Liver (tissue), 8 donors: ENCODE measurements at regions not wholly inside any gene's neighbourhood (a gene's known extent, or its start where the extent isn't known, plus 50 kb on each side); places are given as distances from the start of the nearest gene placed in this dataset.
"Not testable (repeated sequence)": the region's sequence is repeated elsewhere in the genome, so short reads cannot be mapped to it uniquely, and the experiment has no call there.

Source experiments
- DNase-seq: peaks from one replicate; pipeline ENCODE4 v3.0.0-alpha.2; 2017; ENCODE audit warnings: low spot score
- H3K27ac ChIP-seq, 2 donors: one replicate each; pipeline ENCODE4 v1.7.0; 2013; ENCODE audit warnings: inconsistent platforms in 2 of 2, low read length in 2 of 2, control low read depth in 1 of 2, low read depth in 1 of 2, mild to moderate bottlenecking in 1 of 2
- H3K27me3 ChIP-seq, 4 donors: one replicate each; pipeline versions ENCODE4 v1.6.1 to v1.7.0; 2013; ENCODE audit warnings: low read length in 3 of 4, inconsistent platforms in 1 of 4, mild to moderate bottlenecking in 1 of 4, moderate library complexity in 1 of 4; ENCODE audit not compliant: control insufficient read depth in 4 of 4, insufficient read depth in 4 of 4
- H3K36me3 ChIP-seq, 4 donors: one replicate each; pipeline versions ENCODE4 v1.6.1 to v1.7.0; 2013; ENCODE audit warnings: low read length in 3 of 4, mild to moderate bottlenecking in 3 of 4, low read depth in 1 of 4, moderate library complexity in 1 of 4; ENCODE audit not compliant: control insufficient read depth in 4 of 4, insufficient read depth in 3 of 4
- H3K4me1 ChIP-seq, 4 donors: one replicate each; pipeline versions ENCODE4 v1.6.1 to v1.7.0; 2013; ENCODE audit warnings: low read length in 3 of 4, mild to moderate bottlenecking in 3 of 4, moderate library complexity in 1 of 4; ENCODE audit not compliant: control insufficient read depth in 4 of 4, insufficient read depth in 4 of 4
- H3K4me3 ChIP-seq, 3 donors: one replicate each; pipeline versions ENCODE4 v1.6.1 to v1.7.0; 2013; ENCODE audit warnings: low read length in 3 of 3, control low read depth in 1 of 3, low read depth in 1 of 3, mild to moderate bottlenecking in 1 of 3
- H3K9ac ChIP-seq, 2 donors: one replicate each; pipeline ENCODE4 v1.7.0; 2013; ENCODE audit warnings: low read length in 2 of 2, mild to moderate bottlenecking in 2 of 2, moderate library complexity in 2 of 2, control low read depth in 1 of 2, low read depth in 1 of 2
- H3K9me3 ChIP-seq, 4 donors: one replicate each; pipeline versions ENCODE4 v1.6.1 to v1.7.0; 2013; ENCODE audit warnings: low read length in 3 of 4; ENCODE audit not compliant: control insufficient read depth in 4 of 4
- EGR1 ChIP-seq, 2 donors: IDR thresholded peaks; 2 replicates each; pipeline ENCODE4 v1.6.1; 2016 to 2018; ENCODE audit warnings: antibody characterized with exemption in 2 of 2, low read depth in 2 of 2
- FOXA1 ChIP-seq: IDR thresholded peaks from 2 replicates; pipeline ENCODE4 v1.6.1; 2016; ENCODE audit warnings: antibody characterized with exemption
- GABPA ChIP-seq, 2 donors: IDR thresholded peaks in 1 of 2; conservative IDR thresholded peaks in 1 of 2; 2 replicates each; pipeline ENCODE4 v1.6.1; 2016; ENCODE audit warnings: antibody characterized with exemption in 2 of 2, mild to moderate bottlenecking in 1 of 2, moderate library complexity in 1 of 2
- HNF4A ChIP-seq, 2 donors: conservative IDR thresholded peaks; 2 replicates each; pipeline ENCODE4 v1.6.1; 2016; ENCODE audit warnings: antibody characterized with exemption in 2 of 2, mild to moderate bottlenecking in 2 of 2
- HNF4G ChIP-seq: IDR thresholded peaks from 2 replicates; pipeline ENCODE4 v1.6.1; 2016; ENCODE audit warnings: antibody characterized with exemption
- JUND ChIP-seq, 2 donors: IDR thresholded peaks; 2 replicates each; pipeline ENCODE4 v1.6.1; 2016; ENCODE audit warnings: antibody characterized with exemption in 2 of 2
- NR2F2 ChIP-seq: IDR thresholded peaks from 2 replicates; pipeline ENCODE4 v1.6.1; 2016; ENCODE audit warnings: antibody characterized with exemption
- RAD21 ChIP-seq, 2 donors: IDR thresholded peaks; 2 replicates each; pipeline ENCODE4 v1.6.1; 2016; ENCODE audit warnings: antibody characterized with exemption in 2 of 2, mild to moderate bottlenecking in 2 of 2
- RXRA ChIP-seq, 2 donors: IDR thresholded peaks; 2 replicates each; pipeline ENCODE4 v1.6.1; 2017 to 2018; ENCODE audit warnings: antibody characterized with exemption in 2 of 2, mild to moderate bottlenecking in 1 of 2
- SP1 ChIP-seq: IDR thresholded peaks from 2 replicates; pipeline ENCODE4 v1.6.1; 2018; ENCODE audit warnings: antibody characterized with exemption, mild to moderate bottlenecking
- TAF1 ChIP-seq: conservative IDR thresholded peaks from 2 replicates; pipeline ENCODE4 v1.6.1; 2016; ENCODE audit warnings: antibody characterized with exemption, mild to moderate bottlenecking
- YY1 ChIP-seq: IDR thresholded peaks from 2 replicates; pipeline ENCODE4 v1.6.1; 2016; ENCODE audit warnings: antibody characterized with exemption, mild to moderate bottlenecking
- WGBS: extraction: QIAGEN DNeasy Blood & Tissue Kit; methylation state at CpG from one replicate; pipeline ENCODE4 v1.1.7; 2013; 5-methylcytosine and 5-hydroxymethylcytosine counted together
- TF ChIP-seq, protein P1 (sequence below): IDR thresholded peaks from 2 replicates; pipeline ENCODE4 v1.6.1; 2016; ENCODE audit warnings: antibody characterized with exemption, mild to moderate bottlenecking
- TF ChIP-seq, protein P2 (sequence below): IDR thresholded peaks from 2 replicates; pipeline ENCODE4 v1.6.1; 2016; ENCODE audit warnings: antibody characterized with exemption
- TF ChIP-seq, protein P3 (sequence below): fragments of 150-350 bp; IDR thresholded peaks from 2 replicates; pipeline ENCODE4 v1.5.1; 2017; ENCODE audit warnings: improper control_type of control experiment, low read depth, low read length; ENCODE audit not compliant: missing input control
- TF ChIP-seq, protein P4 (sequence below): IDR thresholded peaks from 2 replicates; pipeline ENCODE4 v1.6.1; 2016; ENCODE audit warnings: antibody characterized with exemption
- TF ChIP-seq, protein P5 (sequence below): IDR thresholded peaks from 2 replicates; pipeline ENCODE4 v1.6.1; 2016; ENCODE audit warnings: antibody characterized with exemption
- donor health status: healthy.
- donor health status: healthy.
- donor health status: healthy.
- donor health status: healthy.
- donor health status: healthy.

DNA sequence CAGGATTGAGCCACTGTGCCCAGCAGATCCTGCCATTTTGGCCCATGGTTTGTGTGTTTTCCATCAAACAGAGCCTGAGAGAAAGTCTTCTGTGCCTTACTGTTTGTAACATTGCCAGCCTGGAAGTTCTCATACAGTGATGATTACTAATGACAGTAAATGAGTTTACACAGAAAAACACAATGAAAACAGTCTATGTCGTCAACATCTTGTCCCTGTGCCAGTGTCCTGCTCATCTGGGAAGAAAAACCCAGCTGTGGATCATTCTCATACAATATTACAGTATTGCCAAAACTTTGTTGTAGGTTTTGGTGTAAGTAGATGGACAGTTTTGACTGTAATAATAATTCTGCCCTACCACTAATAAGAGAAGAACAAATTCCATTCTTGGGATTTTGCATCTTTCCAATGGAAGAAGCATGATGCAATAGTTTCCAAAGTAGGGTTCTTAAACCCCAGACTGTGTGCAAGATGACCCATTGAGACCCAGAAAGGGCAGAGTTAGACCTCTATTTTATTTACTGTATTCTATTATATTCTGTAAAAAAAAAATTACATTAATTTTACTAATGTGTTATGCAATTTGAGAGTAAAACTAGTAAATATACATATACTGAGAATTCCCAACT is 135.0 kb upstream of the JARID2 start (continued):
- TF ChIP-seq FOXA1, result no peak
- TF ChIP-seq, protein P1, sequence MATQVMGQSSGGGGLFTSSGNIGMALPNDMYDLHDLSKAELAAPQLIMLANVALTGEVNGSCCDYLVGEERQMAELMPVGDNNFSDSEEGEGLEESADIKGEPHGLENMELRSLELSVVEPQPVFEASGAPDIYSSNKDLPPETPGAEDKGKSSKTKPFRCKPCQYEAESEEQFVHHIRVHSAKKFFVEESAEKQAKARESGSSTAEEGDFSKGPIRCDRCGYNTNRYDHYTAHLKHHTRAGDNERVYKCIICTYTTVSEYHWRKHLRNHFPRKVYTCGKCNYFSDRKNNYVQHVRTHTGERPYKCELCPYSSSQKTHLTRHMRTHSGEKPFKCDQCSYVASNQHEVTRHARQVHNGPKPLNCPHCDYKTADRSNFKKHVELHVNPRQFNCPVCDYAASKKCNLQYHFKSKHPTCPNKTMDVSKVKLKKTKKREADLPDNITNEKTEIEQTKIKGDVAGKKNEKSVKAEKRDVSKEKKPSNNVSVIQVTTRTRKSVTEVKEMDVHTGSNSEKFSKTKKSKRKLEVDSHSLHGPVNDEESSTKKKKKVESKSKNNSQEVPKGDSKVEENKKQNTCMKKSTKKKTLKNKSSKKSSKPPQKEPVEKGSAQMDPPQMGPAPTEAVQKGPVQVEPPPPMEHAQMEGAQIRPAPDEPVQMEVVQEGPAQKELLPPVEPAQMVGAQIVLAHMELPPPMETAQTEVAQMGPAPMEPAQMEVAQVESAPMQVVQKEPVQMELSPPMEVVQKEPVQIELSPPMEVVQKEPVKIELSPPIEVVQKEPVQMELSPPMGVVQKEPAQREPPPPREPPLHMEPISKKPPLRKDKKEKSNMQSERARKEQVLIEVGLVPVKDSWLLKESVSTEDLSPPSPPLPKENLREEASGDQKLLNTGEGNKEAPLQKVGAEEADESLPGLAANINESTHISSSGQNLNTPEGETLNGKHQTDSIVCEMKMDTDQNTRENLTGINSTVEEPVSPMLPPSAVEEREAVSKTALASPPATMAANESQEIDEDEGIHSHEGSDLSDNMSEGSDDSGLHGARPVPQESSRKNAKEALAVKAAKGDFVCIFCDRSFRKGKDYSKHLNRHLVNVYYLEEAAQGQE, result no peak

DNA sequence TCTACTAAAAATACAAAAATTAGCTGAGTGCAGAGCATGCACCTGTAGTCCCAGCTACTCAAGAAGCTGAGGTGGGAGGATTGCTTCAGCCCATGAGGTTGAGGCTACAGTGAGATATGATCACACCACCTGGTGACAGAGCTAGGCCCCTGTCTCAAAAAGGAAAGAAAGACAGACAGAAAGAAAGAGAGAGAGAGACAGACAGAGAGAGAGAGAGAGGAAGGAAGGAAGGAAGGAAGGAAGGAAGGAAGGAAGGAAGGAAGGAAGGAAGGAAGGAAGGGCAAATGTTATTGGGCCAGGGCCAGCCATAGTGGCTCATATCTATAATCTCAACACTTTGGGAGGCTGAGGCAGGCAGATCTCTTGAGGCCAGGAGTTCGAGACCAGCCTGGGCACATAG is 134.3 kb upstream of the JARID2 start:
- 89% methylated on average over 1 of the region's 1 CpG for WGBS
- H3K4me1 ChIP-seq, result not testable (repeated sequence)

DNA sequence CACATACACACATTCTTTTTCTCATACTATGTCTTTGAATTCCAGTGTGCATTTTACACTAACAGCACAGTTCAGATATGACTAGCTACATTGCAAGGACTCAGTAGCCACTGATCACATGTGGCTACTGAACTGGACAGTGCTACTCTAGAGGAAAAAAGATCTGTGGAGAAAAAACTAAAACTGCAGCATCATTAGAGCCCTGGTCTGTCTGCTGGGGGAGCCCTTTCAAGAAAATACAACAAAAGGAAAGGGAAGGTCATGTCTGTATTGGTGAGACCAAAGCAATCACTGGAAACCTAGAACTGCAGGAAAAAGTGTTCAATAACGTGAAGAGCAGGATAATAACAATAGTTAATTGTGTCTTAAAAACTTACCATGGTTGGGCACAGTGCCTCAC is 132.3 kb upstream of the JARID2 start:
- no peak for DNase-seq
- no peaks in the 10 kb centered on the region for H3K27me3 ChIP-seq
- no peak overlapping the region for H3K4me3 ChIP-seq
- H3K9ac ChIP-seq, result no peak overlapping the region
- H3K9me3 ChIP-seq, result no peaks in the 10 kb centered on the region
- H3K27ac ChIP-seq, result no peak overlapping the region
- whole genome bisulfite sequencing, result 92% methylated on average over 1 of the region's 1 CpG
- H3K4me1 ChIP-seq, result no peaks in the 10 kb centered on the region
- H3K36me3 ChIP-seq, result no peaks in the 10 kb centered on the region
- TF ChIP-seq JUND (IDR thresholded peaks at IDR 0.05) (no peak), GABPA (IDR thresholded peaks at IDR 0.05 in 1 of 2, conservative IDR thresholded peaks at IDR 0.05 in 1 of 2) (no peak), HNF4A (conservative IDR thresholded peaks at IDR 0.05) (no peak), RXRA (IDR thresholded peaks at IDR 0.05) (no peak), RAD21 (IDR thresholded peaks at IDR 0.05) (no peak), FOXA1 (no peak), YY1 (no peak), HNF4G (no peak), EGR1 (IDR thresholded peaks at IDR 0.05; ENCODE audit: low read depth in 2 of 2) (no peak), TAF1 (no peak), NR2F2 (no peak), SP1 (no peak)
- TF ChIP-seq, protein P2, sequence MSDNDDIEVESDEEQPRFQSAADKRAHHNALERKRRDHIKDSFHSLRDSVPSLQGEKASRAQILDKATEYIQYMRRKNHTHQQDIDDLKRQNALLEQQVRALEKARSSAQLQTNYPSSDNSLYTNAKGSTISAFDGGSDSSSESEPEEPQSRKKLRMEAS, result no peak
- TF ChIP-seq, protein P3, sequence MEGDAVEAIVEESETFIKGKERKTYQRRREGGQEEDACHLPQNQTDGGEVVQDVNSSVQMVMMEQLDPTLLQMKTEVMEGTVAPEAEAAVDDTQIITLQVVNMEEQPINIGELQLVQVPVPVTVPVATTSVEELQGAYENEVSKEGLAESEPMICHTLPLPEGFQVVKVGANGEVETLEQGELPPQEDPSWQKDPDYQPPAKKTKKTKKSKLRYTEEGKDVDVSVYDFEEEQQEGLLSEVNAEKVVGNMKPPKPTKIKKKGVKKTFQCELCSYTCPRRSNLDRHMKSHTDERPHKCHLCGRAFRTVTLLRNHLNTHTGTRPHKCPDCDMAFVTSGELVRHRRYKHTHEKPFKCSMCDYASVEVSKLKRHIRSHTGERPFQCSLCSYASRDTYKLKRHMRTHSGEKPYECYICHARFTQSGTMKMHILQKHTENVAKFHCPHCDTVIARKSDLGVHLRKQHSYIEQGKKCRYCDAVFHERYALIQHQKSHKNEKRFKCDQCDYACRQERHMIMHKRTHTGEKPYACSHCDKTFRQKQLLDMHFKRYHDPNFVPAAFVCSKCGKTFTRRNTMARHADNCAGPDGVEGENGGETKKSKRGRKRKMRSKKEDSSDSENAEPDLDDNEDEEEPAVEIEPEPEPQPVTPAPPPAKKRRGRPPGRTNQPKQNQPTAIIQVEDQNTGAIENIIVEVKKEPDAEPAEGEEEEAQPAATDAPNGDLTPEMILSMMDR, result no peak
- TF ChIP-seq, protein P4, sequence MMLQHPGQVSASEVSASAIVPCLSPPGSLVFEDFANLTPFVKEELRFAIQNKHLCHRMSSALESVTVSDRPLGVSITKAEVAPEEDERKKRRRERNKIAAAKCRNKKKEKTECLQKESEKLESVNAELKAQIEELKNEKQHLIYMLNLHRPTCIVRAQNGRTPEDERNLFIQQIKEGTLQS, result no peak
- TF ChIP-seq, protein P1, result no peak
- TF ChIP-seq, protein P5, sequence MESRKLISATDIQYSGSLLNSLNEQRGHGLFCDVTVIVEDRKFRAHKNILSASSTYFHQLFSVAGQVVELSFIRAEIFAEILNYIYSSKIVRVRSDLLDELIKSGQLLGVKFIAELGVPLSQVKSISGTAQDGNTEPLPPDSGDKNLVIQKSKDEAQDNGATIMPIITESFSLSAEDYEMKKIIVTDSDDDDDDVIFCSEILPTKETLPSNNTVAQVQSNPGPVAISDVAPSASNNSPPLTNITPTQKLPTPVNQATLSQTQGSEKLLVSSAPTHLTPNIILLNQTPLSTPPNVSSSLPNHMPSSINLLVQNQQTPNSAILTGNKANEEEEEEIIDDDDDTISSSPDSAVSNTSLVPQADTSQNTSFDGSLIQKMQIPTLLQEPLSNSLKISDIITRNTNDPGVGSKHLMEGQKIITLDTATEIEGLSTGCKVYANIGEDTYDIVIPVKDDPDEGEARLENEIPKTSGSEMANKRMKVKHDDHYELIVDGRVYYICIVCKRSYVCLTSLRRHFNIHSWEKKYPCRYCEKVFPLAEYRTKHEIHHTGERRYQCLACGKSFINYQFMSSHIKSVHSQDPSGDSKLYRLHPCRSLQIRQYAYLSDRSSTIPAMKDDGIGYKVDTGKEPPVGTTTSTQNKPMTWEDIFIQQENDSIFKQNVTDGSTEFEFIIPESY, result no peak

More for the DNA sequence above, 134.3 kb upstream of the JARID2 start:
- H3K36me3 ChIP-seq, H3K27ac ChIP-seq, DNase-seq, H3K27me3 ChIP-seq, H3K9ac ChIP-seq, H3K4me3 ChIP-seq, H3K9me3 ChIP-seq: not testable (repeated sequence)
